SK-N-SH (cell line): ENCODE measurements at regions not wholly inside any gene's neighbourhood (a gene's known extent, or its start where the extent isn't known, plus 50 kb on each side); places are given as distances from the start of the nearest gene placed in this dataset.
A peak's percentile ranks its signal among the peaks of the same experiment; 100 is the strongest.

ENCODE experiments used
- CTCF ChIA-PET: fragments of 300-600, 350-600 bp; formaldehyde crosslinking; extraction: SDS; loops from one replicate; lab custom pipeline; 2021; lab: Yijun Ruan, JAX
- POLR2A ChIA-PET: fragments of 350-600 bp; sonication (Branson Sonifier 250); formaldehyde crosslinking; extraction: SDS; loops from one replicate; lab custom pipeline; 2020; ENCODE audit warnings: antibody characterized with exemption, inconsistent platforms; lab: Yijun Ruan, JAX
- DNase-seq: peaks from one replicate; pipeline ENCODE4 v3.0.0; 2012
- H2AFZ ChIP-seq: fragments of 200-600 bp; sonication (generic); 2 replicates; pipeline ENCODE4 v1.8.1; 2016; ENCODE audit warnings: antibody characterized with exemption, mild to moderate bottlenecking, low read depth
- H3F3A ChIP-seq: fragments of 200-600 bp; sonication (generic); replicated peaks from 2 replicates; pipeline ENCODE3; 2016; ENCODE audit warnings: antibody characterized with exemption, mild to moderate bottlenecking; ENCODE audit not compliant: insufficient read depth
- H3K27ac ChIP-seq, 2 experiments: fragments of 200-500 bp in 1 of 2; fragments of 200-600 bp in 1 of 2; sonication (Bioruptor generic) in 1 of 2; sonication (generic), shearing (Covaris generic) in 1 of 2; 2 replicates each; pipeline versions ENCODE4 v1.5.1 to v1.6.1; 2014 to 2016; ENCODE audit warnings: low read depth in 2 of 2, inconsistent platforms in 1 of 2, low read length in 1 of 2, mild to moderate bottlenecking in 1 of 2, mixed read lengths in 1 of 2
- H3K27me3 ChIP-seq: fragments of 200-600 bp; sonication (generic), shearing (Covaris generic); 2 replicates; pipeline ENCODE4 v1.6.1; 2016; ENCODE audit warnings: mixed run types; ENCODE audit not compliant: insufficient read depth
- H3K36me3 ChIP-seq, 2 experiments: fragments of 200-500 bp in 1 of 2; fragments of 200-600 bp in 1 of 2; sonication (Bioruptor generic) in 1 of 2; sonication (generic) in 1 of 2; replicated peaks in 1 of 2; 2 replicates each; pipeline versions ENCODE3 to v1.5.1; 2014 to 2016; ENCODE audit warnings: low read length in 1 of 2, mild to moderate bottlenecking in 1 of 2; ENCODE audit not compliant: insufficient read depth in 2 of 2, control insufficient read depth in 1 of 2
- H3K4me1 ChIP-seq, 2 experiments: fragments of 200-500 bp in 1 of 2; fragments of 200-600 bp in 1 of 2; sonication (Bioruptor generic) in 1 of 2; sonication (generic), shearing (Covaris generic) in 1 of 2; 2 replicates each; pipeline versions ENCODE4 v1.5.1 to v1.6.1; 2014 to 2016; ENCODE audit warnings: low read depth in 1 of 2, low read length in 1 of 2, mixed run types in 1 of 2; ENCODE audit not compliant: insufficient read depth in 2 of 2, control insufficient read depth in 1 of 2
- H3K4me2 ChIP-seq: fragments of 200-600 bp; sonication (generic), shearing (Covaris generic); 2 replicates; pipeline ENCODE4 v1.6.1; 2017; ENCODE audit warnings: mixed run types
- H3K4me3 ChIP-seq, 2 experiments: fragments of 200-500 bp in 1 of 2; fragments of 200-600 bp in 1 of 2; sonication (Bioruptor generic) in 1 of 2; sonication (generic), shearing (Covaris generic) in 1 of 2; 2 replicates each; pipeline versions ENCODE4 v1.5.1 to v1.8.1; 2014 to 2016; ENCODE audit warnings: low read depth in 2 of 2, inconsistent platforms in 1 of 2, low read length in 1 of 2, mild to moderate bottlenecking in 1 of 2, mixed read lengths in 1 of 2, moderate library complexity in 1 of 2
- H3K79me2 ChIP-seq: fragments of 200-600 bp; sonication (generic); 2 replicates; pipeline ENCODE4 v1.8.1; 2017; ENCODE audit warnings: mild to moderate bottlenecking; ENCODE audit not compliant: insufficient read depth
- H3K9ac ChIP-seq: fragments of 200-600 bp; sonication (generic); 2 replicates; pipeline ENCODE4 v1.6.1; 2017; ENCODE audit warnings: mixed run types
- H3K9me2 ChIP-seq: fragments of 200-600 bp; sonication (generic); 2 replicates; pipeline ENCODE4 v1.6.1; 2017; ENCODE audit warnings: mixed run types
- H3K9me3 ChIP-seq: fragments of 200-600 bp; sonication (generic); 2 replicates; pipeline ENCODE4 v1.6.1; 2017; ENCODE audit warnings: mixed run types, mild to moderate bottlenecking, moderate library complexity
- H4K20me1 ChIP-seq: fragments of 200-600 bp; sonication (generic); 2 replicates; pipeline ENCODE4 v1.6.1; 2017; ENCODE audit warnings: mild to moderate bottlenecking, mixed run types; ENCODE audit not compliant: insufficient read depth
- CHD2 ChIP-seq: fragments of 150-350 bp; IDR thresholded peaks from 2 replicates; pipeline ENCODE4 v1.6.1; 2018; ENCODE audit warnings: low read length; ENCODE audit not compliant: partially characterized antibody
- EP300 ChIP-seq, 2 experiments: IDR thresholded peaks; 2 replicates each; pipeline versions ENCODE4 v1.4.0 to v1.6.1; 2012; ENCODE audit warnings: borderline replicate concordance in 1 of 2, low read depth in 1 of 2, low read length in 1 of 2
- EZH2phosphoT487 ChIP-seq: fragments of 200-600 bp; sonication (generic); IDR thresholded peaks from 2 replicates; pipeline ENCODE4 v1.6.1; 2017; ENCODE audit warnings: low read depth, mixed run types, mild to moderate bottlenecking, antibody characterized with exemption, moderate library complexity, borderline replicate concordance
- FOSL2 ChIP-seq: IDR thresholded peaks from 2 replicates; pipeline ENCODE4 v1.4.0; 2012; ENCODE audit warnings: low read depth, mild to moderate bottlenecking, moderate library complexity, borderline replicate concordance
- FOXJ3 ChIP-seq: sonication (generic); formaldehyde crosslinking; IDR thresholded peaks from 2 replicates; pipeline ENCODE4 v1.5.1; 2020; ENCODE audit warnings: mild to moderate bottlenecking, missing genetic modification reagents
- GATA2 ChIP-seq: sonication (generic); formaldehyde crosslinking; IDR thresholded peaks from 2 replicates; pipeline ENCODE4 v1.5.0; 2020; ENCODE audit warnings: mild to moderate bottlenecking, missing genetic modification reagents
- MEF2A ChIP-seq: IDR thresholded peaks from 2 replicates; pipeline ENCODE4 v1.4.0; 2012; ENCODE audit warnings: low read depth, borderline replicate concordance
- MXI1 ChIP-seq: IDR thresholded peaks from 2 replicates; pipeline ENCODE4 v1.6.1; 2012; ENCODE audit warnings: mild to moderate bottlenecking, low read depth, low read length, improper control_type of control experiment
- NFIC ChIP-seq: IDR thresholded peaks from 2 replicates; pipeline ENCODE4 v1.4.0; 2012; ENCODE audit warnings: borderline replicate concordance
- NRF1 ChIP-seq: IDR thresholded peaks from 2 replicates; pipeline ENCODE4 v1.6.1; 2012; ENCODE audit warnings: low read depth, mild to moderate bottlenecking, low read length
- POLR2AphosphoS5 ChIP-seq: IDR thresholded peaks from 2 replicates; pipeline ENCODE4 v1.6.1; 2012; ENCODE audit warnings: low read depth, low read length
- RAD21 ChIP-seq: IDR thresholded peaks from 2 replicates; pipeline ENCODE4 v1.6.1; 2012; ENCODE audit warnings: mild to moderate bottlenecking, low read length
- RCOR1 ChIP-seq: fragments of 150-350 bp; IDR thresholded peaks from 2 replicates; pipeline ENCODE4 v1.6.1; 2017; ENCODE audit warnings: antibody characterized with exemption, low read length
- RFX5 ChIP-seq: IDR thresholded peaks from 2 replicates; pipeline ENCODE4 v1.6.1; 2012; ENCODE audit warnings: mild to moderate bottlenecking, improper control_type of control experiment, low read length
- SIN3A ChIP-seq: IDR thresholded peaks from 2 replicates; pipeline ENCODE4 v1.6.1; 2012; ENCODE audit warnings: low read depth, mild to moderate bottlenecking, low read length, moderate library complexity, borderline replicate concordance
- SMC3 ChIP-seq: IDR thresholded peaks from 2 replicates; pipeline ENCODE4 v1.6.1; 2012; ENCODE audit warnings: low read depth, low read length, improper control_type of control experiment
- TAF1 ChIP-seq: IDR thresholded peaks from 2 replicates; pipeline ENCODE4 v1.6.1; 2012; ENCODE audit warnings: low read depth, mild to moderate bottlenecking, low read length, moderate library complexity, borderline replicate concordance
- TCF12 ChIP-seq: IDR thresholded peaks from 2 replicates; pipeline ENCODE4 v1.4.0; 2012
- TEAD4 ChIP-seq: IDR thresholded peaks from 2 replicates; pipeline ENCODE4 v1.4.0; 2012; ENCODE audit warnings: mild to moderate bottlenecking, borderline replicate concordance; ENCODE audit not compliant: insufficient read depth
- YY1 ChIP-seq: IDR thresholded peaks from 2 replicates; pipeline ENCODE4 v1.4.0; 2012; ENCODE audit warnings: low read depth, mild to moderate bottlenecking
- WGBS: methylation state at CpG from one replicate; pipeline ENCODE4 v1.1.6; 2017; ENCODE audit warnings: low lambda C conversion rate; 5-methylcytosine and 5-hydroxymethylcytosine counted together
- TF ChIP-seq, protein P1 (sequence below): IDR thresholded peaks from 2 replicates; pipeline ENCODE4 v1.4.0; 2012; ENCODE audit warnings: low read depth, borderline replicate concordance
- TF ChIP-seq, protein P2 (sequence below): IDR thresholded peaks from 2 replicates; pipeline ENCODE4 v1.4.0; 2012; ENCODE audit warnings: low read depth, borderline replicate concordance
- TF ChIP-seq, protein P3 (sequence below): fragments of 200-600 bp; sonication (generic); IDR thresholded peaks from 2 replicates; pipeline ENCODE4 v1.6.1; 2017; ENCODE audit warnings: antibody characterized with exemption, mild to moderate bottlenecking, moderate library complexity
- TF ChIP-seq, protein P4 (sequence below): IDR thresholded peaks from 2 replicates; pipeline ENCODE4 v1.6.1; 2012; ENCODE audit warnings: mild to moderate bottlenecking, low read depth, low read length, moderate library complexity

DNA sequence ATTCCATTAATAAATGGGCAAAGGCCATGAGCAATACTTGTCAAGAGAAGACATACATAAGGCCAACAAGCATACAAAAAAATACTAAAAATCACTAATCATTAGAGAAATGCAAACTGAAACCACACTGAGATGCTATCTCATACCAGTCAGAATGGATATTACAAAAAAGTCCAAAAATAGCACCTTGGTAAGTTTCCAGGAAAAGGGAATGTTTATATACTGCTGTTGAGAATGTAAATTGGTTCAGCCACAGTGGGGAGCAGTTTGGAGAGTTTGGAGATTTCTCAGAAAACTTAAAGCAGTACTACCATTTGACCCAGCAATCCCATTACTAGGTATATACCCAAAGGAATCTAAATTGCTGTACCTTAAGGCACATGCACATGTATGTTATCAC, 467.7 kb downstream of the CDH11 start (continued):
- TF ChIP-seq, protein P1, sequence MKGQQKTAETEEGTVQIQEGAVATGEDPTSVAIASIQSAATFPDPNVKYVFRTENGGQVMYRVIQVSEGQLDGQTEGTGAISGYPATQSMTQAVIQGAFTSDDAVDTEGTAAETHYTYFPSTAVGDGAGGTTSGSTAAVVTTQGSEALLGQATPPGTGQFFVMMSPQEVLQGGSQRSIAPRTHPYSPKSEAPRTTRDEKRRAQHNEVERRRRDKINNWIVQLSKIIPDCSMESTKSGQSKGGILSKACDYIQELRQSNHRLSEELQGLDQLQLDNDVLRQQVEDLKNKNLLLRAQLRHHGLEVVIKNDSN = no peak
- no peak for TF ChIP-seq RCOR1
- TF ChIP-seq RFX5 = no peak
- TF ChIP-seq TAF1 = no peak
- peak; percentile 98 for TF ChIP-seq MEF2A
- no peak for TF ChIP-seq FOSL2
- no peak; the same call in 1 of the 2 replicates for TF ChIP-seq SMC3
- TF ChIP-seq POLR2AphosphoS5 = peak; percentile 66; the same call in 1 of the 2 replicates
- TF ChIP-seq, protein P2, sequence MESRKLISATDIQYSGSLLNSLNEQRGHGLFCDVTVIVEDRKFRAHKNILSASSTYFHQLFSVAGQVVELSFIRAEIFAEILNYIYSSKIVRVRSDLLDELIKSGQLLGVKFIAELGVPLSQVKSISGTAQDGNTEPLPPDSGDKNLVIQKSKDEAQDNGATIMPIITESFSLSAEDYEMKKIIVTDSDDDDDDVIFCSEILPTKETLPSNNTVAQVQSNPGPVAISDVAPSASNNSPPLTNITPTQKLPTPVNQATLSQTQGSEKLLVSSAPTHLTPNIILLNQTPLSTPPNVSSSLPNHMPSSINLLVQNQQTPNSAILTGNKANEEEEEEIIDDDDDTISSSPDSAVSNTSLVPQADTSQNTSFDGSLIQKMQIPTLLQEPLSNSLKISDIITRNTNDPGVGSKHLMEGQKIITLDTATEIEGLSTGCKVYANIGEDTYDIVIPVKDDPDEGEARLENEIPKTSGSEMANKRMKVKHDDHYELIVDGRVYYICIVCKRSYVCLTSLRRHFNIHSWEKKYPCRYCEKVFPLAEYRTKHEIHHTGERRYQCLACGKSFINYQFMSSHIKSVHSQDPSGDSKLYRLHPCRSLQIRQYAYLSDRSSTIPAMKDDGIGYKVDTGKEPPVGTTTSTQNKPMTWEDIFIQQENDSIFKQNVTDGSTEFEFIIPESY = no peak
- TF ChIP-seq RAD21 = no peak
- TF ChIP-seq TEAD4 = peak; percentile 83; the same call in 1 of the 2 replicates
- no peak for TF ChIP-seq MXI1
- no peak for TF ChIP-seq CHD2
- TF ChIP-seq EP300 (IDR thresholded peaks at IDR 0.05; ENCODE audit: borderline replicate concordance in 1 of 2, low read depth in 1 of 2, low read length in 1 of 2) = peak; percentile 28 to 87; a peak in 3 of 4 replicates
- no peak for TF ChIP-seq YY1
- TF ChIP-seq FOXJ3 (CRISPR knock-in tag) = no peak
- TF ChIP-seq GATA2 = no peak
- TF ChIP-seq EZH2phosphoT487 = no peak
- peak; percentile 86 for TF ChIP-seq NFIC

DNA sequence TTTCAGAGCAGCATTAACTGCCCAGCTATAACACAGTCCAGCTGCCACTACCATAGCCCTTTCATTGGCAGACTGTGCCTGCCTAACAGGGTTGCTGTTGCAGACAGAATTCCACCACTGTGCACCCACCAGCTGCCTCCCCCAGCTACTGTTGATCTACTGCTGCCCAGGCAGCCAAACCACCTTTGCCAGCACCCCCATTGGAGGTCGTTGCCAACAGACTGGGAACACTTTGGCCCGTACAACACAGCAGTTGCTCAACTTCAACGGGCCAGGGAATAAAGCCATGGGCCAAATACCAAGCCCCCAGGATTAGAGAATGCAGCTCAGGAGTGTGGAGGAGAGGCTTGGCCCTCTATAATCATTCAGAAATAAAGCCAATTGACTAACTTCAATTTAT, 473.6 kb downstream of the CDH11 start:
- Histone ChIP-seq H3K4me1 (no peaks in the 10 kb centered on the region), H2AFZ (no peak overlapping the region), H3K27ac (no peak overlapping the region), H3F3A (no peaks in the 10 kb centered on the region), H3K9me2 (no peaks in the 10 kb centered on the region), H3K4me2 (no peak overlapping the region), H3K36me3 (peaks cover 0 to 5% of the 10 kb centered on the region in 2 experiments), H3K9me3 (no peaks in the 10 kb centered on the region), H3K27me3 (no peaks in the 10 kb centered on the region), H3K9ac (no peak overlapping the region), H3K79me2 (no peaks in the 10 kb centered on the region), H3K4me3 (no peak overlapping the region), H4K20me1 (no peaks in the 10 kb centered on the region)
- POLR2A ChIA-PET = no interaction called here
- no peak for DNase-seq
- CTCF ChIA-PET = no interaction called here
- 38% methylated on average over 3 of the region's 3 CpGs for WGBS
- TF ChIP-seq, protein P3, sequence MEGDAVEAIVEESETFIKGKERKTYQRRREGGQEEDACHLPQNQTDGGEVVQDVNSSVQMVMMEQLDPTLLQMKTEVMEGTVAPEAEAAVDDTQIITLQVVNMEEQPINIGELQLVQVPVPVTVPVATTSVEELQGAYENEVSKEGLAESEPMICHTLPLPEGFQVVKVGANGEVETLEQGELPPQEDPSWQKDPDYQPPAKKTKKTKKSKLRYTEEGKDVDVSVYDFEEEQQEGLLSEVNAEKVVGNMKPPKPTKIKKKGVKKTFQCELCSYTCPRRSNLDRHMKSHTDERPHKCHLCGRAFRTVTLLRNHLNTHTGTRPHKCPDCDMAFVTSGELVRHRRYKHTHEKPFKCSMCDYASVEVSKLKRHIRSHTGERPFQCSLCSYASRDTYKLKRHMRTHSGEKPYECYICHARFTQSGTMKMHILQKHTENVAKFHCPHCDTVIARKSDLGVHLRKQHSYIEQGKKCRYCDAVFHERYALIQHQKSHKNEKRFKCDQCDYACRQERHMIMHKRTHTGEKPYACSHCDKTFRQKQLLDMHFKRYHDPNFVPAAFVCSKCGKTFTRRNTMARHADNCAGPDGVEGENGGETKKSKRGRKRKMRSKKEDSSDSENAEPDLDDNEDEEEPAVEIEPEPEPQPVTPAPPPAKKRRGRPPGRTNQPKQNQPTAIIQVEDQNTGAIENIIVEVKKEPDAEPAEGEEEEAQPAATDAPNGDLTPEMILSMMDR = no peak
- TF ChIP-seq, protein P4, sequence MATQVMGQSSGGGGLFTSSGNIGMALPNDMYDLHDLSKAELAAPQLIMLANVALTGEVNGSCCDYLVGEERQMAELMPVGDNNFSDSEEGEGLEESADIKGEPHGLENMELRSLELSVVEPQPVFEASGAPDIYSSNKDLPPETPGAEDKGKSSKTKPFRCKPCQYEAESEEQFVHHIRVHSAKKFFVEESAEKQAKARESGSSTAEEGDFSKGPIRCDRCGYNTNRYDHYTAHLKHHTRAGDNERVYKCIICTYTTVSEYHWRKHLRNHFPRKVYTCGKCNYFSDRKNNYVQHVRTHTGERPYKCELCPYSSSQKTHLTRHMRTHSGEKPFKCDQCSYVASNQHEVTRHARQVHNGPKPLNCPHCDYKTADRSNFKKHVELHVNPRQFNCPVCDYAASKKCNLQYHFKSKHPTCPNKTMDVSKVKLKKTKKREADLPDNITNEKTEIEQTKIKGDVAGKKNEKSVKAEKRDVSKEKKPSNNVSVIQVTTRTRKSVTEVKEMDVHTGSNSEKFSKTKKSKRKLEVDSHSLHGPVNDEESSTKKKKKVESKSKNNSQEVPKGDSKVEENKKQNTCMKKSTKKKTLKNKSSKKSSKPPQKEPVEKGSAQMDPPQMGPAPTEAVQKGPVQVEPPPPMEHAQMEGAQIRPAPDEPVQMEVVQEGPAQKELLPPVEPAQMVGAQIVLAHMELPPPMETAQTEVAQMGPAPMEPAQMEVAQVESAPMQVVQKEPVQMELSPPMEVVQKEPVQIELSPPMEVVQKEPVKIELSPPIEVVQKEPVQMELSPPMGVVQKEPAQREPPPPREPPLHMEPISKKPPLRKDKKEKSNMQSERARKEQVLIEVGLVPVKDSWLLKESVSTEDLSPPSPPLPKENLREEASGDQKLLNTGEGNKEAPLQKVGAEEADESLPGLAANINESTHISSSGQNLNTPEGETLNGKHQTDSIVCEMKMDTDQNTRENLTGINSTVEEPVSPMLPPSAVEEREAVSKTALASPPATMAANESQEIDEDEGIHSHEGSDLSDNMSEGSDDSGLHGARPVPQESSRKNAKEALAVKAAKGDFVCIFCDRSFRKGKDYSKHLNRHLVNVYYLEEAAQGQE = no peak
- TF ChIP-seq, protein P2 = no peak
- TF ChIP-seq GATA2 (no peak), SIN3A (no peak), TCF12 (no peak), NRF1 (no peak)
